ENCODE measurements at regions not wholly inside any gene's neighbourhood (a gene's known extent, or its start where the extent isn't known, plus 50 kb on each side); places are given as distances from the start of the nearest gene placed in this dataset.

- TF ChIP-seq, protein P1, sequence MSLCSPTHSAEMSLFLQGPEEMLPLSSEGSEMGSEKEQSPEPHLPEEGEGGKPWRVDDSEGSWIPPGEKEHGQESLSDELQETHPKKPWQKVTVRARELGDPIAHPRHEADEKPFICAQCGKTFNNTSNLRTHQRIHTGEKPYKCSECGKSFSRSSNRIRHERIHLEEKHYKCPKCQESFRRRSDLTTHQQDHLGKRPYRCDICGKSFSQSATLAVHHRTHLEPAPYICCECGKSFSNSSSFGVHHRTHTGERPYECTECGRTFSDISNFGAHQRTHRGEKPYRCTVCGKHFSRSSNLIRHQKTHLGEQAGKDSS (CRISPR knock-in tag; IDR thresholded peaks at IDR 0.05; ENCODE audit: borderline replicate concordance, low read depth) = no peak
- TF ChIP-seq U2AF1 (optimal IDR thresholded peaks at IDR 0.05; ENCODE audit: low read depth, low read length) = no peak
- no peak for TF ChIP-seq NCOA5 (CRISPR knock-in tag; IDR thresholded peaks at IDR 0.05)
- no peak for TF ChIP-seq ZNF33A (CRISPR knock-in tag; IDR thresholded peaks at IDR 0.05; ENCODE audit: borderline replicate concordance)
- TF ChIP-seq ZNF317 (CRISPR knock-in tag; IDR thresholded peaks at IDR 0.05) = peak; percentile 89
- peak; percentile 48; the same call in 1 of the 2 replicates for TF ChIP-seq HNF4A (CRISPR knock-in tag; IDR thresholded peaks at IDR 0.05)
- peak; percentile 74; the same call in 1 of the 2 replicates for TF ChIP-seq NFIC (IDR thresholded peaks at IDR 0.05; ENCODE audit: low read length)
- TF ChIP-seq ZSCAN9 (CRISPR knock-in tag; IDR thresholded peaks at IDR 0.05; ENCODE audit: borderline replicate concordance) = no peak
- TF ChIP-seq ZNF430 (CRISPR knock-in tag; IDR thresholded peaks at IDR 0.05) = no peak
- TF ChIP-seq SP5 (CRISPR knock-in tag; IDR thresholded peaks at IDR 0.05; ENCODE audit: borderline replicate concordance, low read depth) = peak; percentile 67; the same call in 1 of the 2 replicates
- no peak for TF ChIP-seq ZNF703 (CRISPR knock-in tag; IDR thresholded peaks at IDR 0.05; ENCODE audit: borderline replicate concordance)
- no peak for TF ChIP-seq SNAI1 (CRISPR knock-in tag; IDR thresholded peaks at IDR 0.05; ENCODE audit: borderline replicate concordance)
- no peak for TF ChIP-seq IRX3 (CRISPR knock-in tag; IDR thresholded peaks at IDR 0.05; ENCODE audit: borderline replicate concordance, low read depth)
- TF ChIP-seq ASH2L (IDR thresholded peaks at IDR 0.05; ENCODE audit: insufficient read length, low read depth, low read length) = no peak
- no peak for TF ChIP-seq ZNF83 (CRISPR knock-in tag; IDR thresholded peaks at IDR 0.05; ENCODE audit: borderline replicate concordance)
- no peak for TF ChIP-seq MLXIP (CRISPR knock-in tag; IDR thresholded peaks at IDR 0.05; ENCODE audit: borderline replicate concordance)
- TF ChIP-seq HDAC1 (CRISPR knock-in tag; IDR thresholded peaks at IDR 0.05) = peak; percentile 33; the same call in 1 of the 2 replicates
- TF ChIP-seq NFE2L2 (IDR thresholded peaks at IDR 0.05; ENCODE audit: low read length) = no peak
- TF ChIP-seq JUND (CRISPR knock-in tag; IDR thresholded peaks at IDR 0.05) = no peak
- peak; percentile 94 for TF ChIP-seq FOXP4 (CRISPR knock-in tag; IDR thresholded peaks at IDR 0.05)
- TF ChIP-seq ZBTB2 (CRISPR knock-in tag; IDR thresholded peaks at IDR 0.05; ENCODE audit: low read depth) = no peak
- TF ChIP-seq TRIM24 (CRISPR knock-in tag; IDR thresholded peaks at IDR 0.05) = peak; percentile 37; the same call in 1 of the 2 replicates
- TF ChIP-seq JARID2 (CRISPR knock-in tag; IDR thresholded peaks at IDR 0.05; ENCODE audit: insufficient replicate concordance) = no peak
- TF ChIP-seq KDM5A (IDR thresholded peaks at IDR 0.05; ENCODE audit: borderline replicate concordance, low read length) = no peak
- no peak for TF ChIP-seq PHF8 (CRISPR knock-in tag; IDR thresholded peaks at IDR 0.05)
- no peak for TF ChIP-seq MTF1 (CRISPR knock-in tag; IDR thresholded peaks at IDR 0.05)
These were observed 60.0 kb upstream of the HMCN1 start (continued) for GRCh38 chr1:185674201-185674600.
